HG02981 (cell line): ENCODE measurements at regions not wholly inside any gene's neighbourhood (a gene's known extent, or its start where the extent isn't known, plus 50 kb on each side); places are given as distances from the start of the nearest gene placed in this dataset.

Source experiments
- ATAC-seq: cut with Tn5 transposase; IDR thresholded peaks from one replicate; pipeline ENCODE4 v1.9.1; 2021; ENCODE audit warnings: mild to moderate bottlenecking, moderate library complexity; ENCODE audit not compliant: unreplicated experiment

- ATAC-seq, result no peak
Measured at GRCh38 chr9:90979138-90979551, 177.5 kb downstream of the SYK start.

GRCh38 chr9:90979639-90980038 is 178.0 kb downstream of the SYK start:
- no peak for ATAC-seq

- ATAC-seq, result no peak
Measured at GRCh38 chr9:90981726-90982125, 180.1 kb downstream of the SYK start.

GRCh38 chr9:90983394-90983793 is 181.8 kb downstream of the SYK start:
- no peak for ATAC-seq

GRCh38 chr9:90985631-90986030 is 184.0 kb downstream of the SYK start:
- ATAC-seq, result no peak

- no peak for ATAC-seq
Measured at GRCh38 chr9:90986161-90986560, 184.5 kb downstream of the SYK start.

- no peak for ATAC-seq
Measured at GRCh38 chr9:90987566-90987965, 185.9 kb downstream of the SYK start.

GRCh38 chr9:90988318-90988717 is 186.7 kb downstream of the SYK start:
- no peak for ATAC-seq

GRCh38 chr9:90991953-90992352 is 190.3 kb downstream of the SYK start:
- no peak for ATAC-seq

- ATAC-seq, result no peak
Measured at GRCh38 chr9:90995516-90995915, 193.9 kb downstream of the SYK start.

GRCh38 chr9:90996154-90997065 is 194.8 kb downstream of the SYK start:
- ATAC-seq, result no peak

- no peak for ATAC-seq
Measured at GRCh38 chr9:90998573-90998972, 197.0 kb downstream of the SYK start.

GRCh38 chr9:90999425-91000397 is 198.1 kb downstream of the SYK start:
- no peak for ATAC-seq

- no peak for ATAC-seq
Measured at GRCh38 chr9:91001146-91001611, 199.6 kb downstream of the SYK start.

- ATAC-seq, result no peak
Measured at GRCh38 chr9:91004484-91004883, 202.9 kb downstream of the SYK start.

GRCh38 chr9:91004992-91005391 is 203.4 kb downstream of the SYK start:
- no peak for ATAC-seq

GRCh38 chr9:91006046-91006445 is 204.4 kb downstream of the SYK start:
- no peak for ATAC-seq

- ATAC-seq, result no peak
Measured at GRCh38 chr9:91008568-91008967, 206.9 kb downstream of the SYK start.

GRCh38 chr9:91011891-91012290 is 210.3 kb downstream of the SYK start:
- no peak for ATAC-seq

- no peak for ATAC-seq
Measured at GRCh38 chr9:91012933-91013841, 211.6 kb downstream of the SYK start.
